ENCODE measurements at regions not wholly inside any gene's neighbourhood (a gene's known extent, or its start where the extent isn't known, plus 50 kb on each side); places are given as distances from the start of the nearest gene placed in this dataset.

DNA sequence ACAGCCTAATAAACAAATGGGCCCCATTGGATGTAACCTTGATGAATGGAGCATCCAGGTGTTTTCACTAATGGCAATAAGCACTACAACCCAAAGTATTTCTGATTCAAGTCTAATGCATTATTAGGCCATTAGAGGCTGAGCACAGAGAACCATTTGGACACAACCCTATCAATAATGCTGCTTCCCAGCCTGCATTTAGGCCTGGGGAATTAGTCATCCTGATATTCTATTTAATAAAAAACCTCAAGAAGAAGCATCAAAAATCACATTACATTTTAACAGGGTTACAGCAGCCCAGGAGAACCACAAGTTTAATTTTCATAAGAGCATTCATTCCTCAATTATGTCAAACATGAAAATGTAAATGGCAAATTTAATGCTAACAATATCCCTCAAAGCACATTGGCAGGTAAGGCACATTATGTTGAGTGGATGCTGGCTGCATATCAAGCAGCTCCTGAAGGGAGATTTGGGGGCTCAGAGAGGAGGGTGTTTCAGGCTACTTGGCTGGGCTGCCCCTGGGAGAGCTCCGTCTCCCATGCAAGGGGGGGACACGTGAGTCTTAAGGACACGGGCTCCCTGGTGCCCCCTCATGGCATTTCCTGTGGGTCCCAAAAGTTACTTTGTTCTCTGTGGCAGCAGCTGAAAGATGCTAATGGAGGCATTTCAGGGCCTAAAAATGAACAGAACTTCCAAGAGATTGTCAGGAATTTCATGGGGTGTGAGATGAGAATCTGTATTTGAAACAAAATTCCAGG is 143.4 kb downstream of the HERPUD2 start:
- TF ChIP-seq, protein P1, sequence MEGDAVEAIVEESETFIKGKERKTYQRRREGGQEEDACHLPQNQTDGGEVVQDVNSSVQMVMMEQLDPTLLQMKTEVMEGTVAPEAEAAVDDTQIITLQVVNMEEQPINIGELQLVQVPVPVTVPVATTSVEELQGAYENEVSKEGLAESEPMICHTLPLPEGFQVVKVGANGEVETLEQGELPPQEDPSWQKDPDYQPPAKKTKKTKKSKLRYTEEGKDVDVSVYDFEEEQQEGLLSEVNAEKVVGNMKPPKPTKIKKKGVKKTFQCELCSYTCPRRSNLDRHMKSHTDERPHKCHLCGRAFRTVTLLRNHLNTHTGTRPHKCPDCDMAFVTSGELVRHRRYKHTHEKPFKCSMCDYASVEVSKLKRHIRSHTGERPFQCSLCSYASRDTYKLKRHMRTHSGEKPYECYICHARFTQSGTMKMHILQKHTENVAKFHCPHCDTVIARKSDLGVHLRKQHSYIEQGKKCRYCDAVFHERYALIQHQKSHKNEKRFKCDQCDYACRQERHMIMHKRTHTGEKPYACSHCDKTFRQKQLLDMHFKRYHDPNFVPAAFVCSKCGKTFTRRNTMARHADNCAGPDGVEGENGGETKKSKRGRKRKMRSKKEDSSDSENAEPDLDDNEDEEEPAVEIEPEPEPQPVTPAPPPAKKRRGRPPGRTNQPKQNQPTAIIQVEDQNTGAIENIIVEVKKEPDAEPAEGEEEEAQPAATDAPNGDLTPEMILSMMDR (IDR thresholded peaks at IDR 0.05): no peak
- TF ChIP-seq POLR2A (IDR thresholded peaks at IDR 0.05): no peak
- no peak for TF ChIP-seq EP300 (IDR thresholded peaks at IDR 0.05)
